ENCODE measurements at regions not wholly inside any gene's neighbourhood (a gene's known extent, or its start where the extent isn't known, plus 50 kb on each side); places are given as distances from the start of the nearest gene placed in this dataset.

GRCh38 chr7:133199831-133200230 is 53.0 kb upstream of the EXOC4 start:
- TF ChIP-seq POLR2A (IDR thresholded peaks at IDR 0.05; ENCODE audit: low read length) (no peak), GATA1 (IDR thresholded peaks at IDR 0.05; ENCODE audit: low read depth, low read length) (no peak)

Measured in erythroblast (primary cell).